Liver (tissue), 8 donors: ENCODE measurements at regions not wholly inside any gene's neighbourhood (a gene's known extent, or its start where the extent isn't known, plus 50 kb on each side); places are given as distances from the start of the nearest gene placed in this dataset.

Source experiments
- DNase-seq: peaks from one replicate; pipeline ENCODE4 v3.0.0-alpha.2; 2017; ENCODE audit warnings: low spot score
- H3K27ac ChIP-seq, 2 donors: one replicate each; pipeline ENCODE4 v1.7.0; 2013; ENCODE audit warnings: inconsistent platforms in 2 of 2, low read length in 2 of 2, control low read depth in 1 of 2, low read depth in 1 of 2, mild to moderate bottlenecking in 1 of 2
- H3K27me3 ChIP-seq, 4 donors: one replicate each; pipeline versions ENCODE4 v1.6.1 to v1.7.0; 2013; ENCODE audit warnings: low read length in 3 of 4, inconsistent platforms in 1 of 4, mild to moderate bottlenecking in 1 of 4, moderate library complexity in 1 of 4; ENCODE audit not compliant: control insufficient read depth in 4 of 4, insufficient read depth in 4 of 4
- H3K36me3 ChIP-seq, 4 donors: one replicate each; pipeline versions ENCODE4 v1.6.1 to v1.7.0; 2013; ENCODE audit warnings: low read length in 3 of 4, mild to moderate bottlenecking in 3 of 4, low read depth in 1 of 4, moderate library complexity in 1 of 4; ENCODE audit not compliant: control insufficient read depth in 4 of 4, insufficient read depth in 3 of 4
- H3K4me1 ChIP-seq, 4 donors: one replicate each; pipeline versions ENCODE4 v1.6.1 to v1.7.0; 2013; ENCODE audit warnings: low read length in 3 of 4, mild to moderate bottlenecking in 3 of 4, moderate library complexity in 1 of 4; ENCODE audit not compliant: control insufficient read depth in 4 of 4, insufficient read depth in 4 of 4
- H3K4me3 ChIP-seq, 3 donors: one replicate each; pipeline versions ENCODE4 v1.6.1 to v1.7.0; 2013; ENCODE audit warnings: low read length in 3 of 3, control low read depth in 1 of 3, low read depth in 1 of 3, mild to moderate bottlenecking in 1 of 3
- H3K9ac ChIP-seq, 2 donors: one replicate each; pipeline ENCODE4 v1.7.0; 2013; ENCODE audit warnings: low read length in 2 of 2, mild to moderate bottlenecking in 2 of 2, moderate library complexity in 2 of 2, control low read depth in 1 of 2, low read depth in 1 of 2
- H3K9me3 ChIP-seq, 4 donors: one replicate each; pipeline versions ENCODE4 v1.6.1 to v1.7.0; 2013; ENCODE audit warnings: low read length in 3 of 4; ENCODE audit not compliant: control insufficient read depth in 4 of 4
- ATF3 ChIP-seq: IDR thresholded peaks from 2 replicates; pipeline ENCODE4 v1.6.1; 2016; ENCODE audit warnings: antibody characterized with exemption
- CTCF ChIP-seq: fragments of 150-350 bp; IDR thresholded peaks from 2 replicates; pipeline ENCODE4 v1.5.1; 2017; ENCODE audit warnings: improper control_type of control experiment, low read depth, low read length; ENCODE audit not compliant: missing input control
- EGR1 ChIP-seq, 2 donors: IDR thresholded peaks; 2 replicates each; pipeline ENCODE4 v1.6.1; 2016 to 2018; ENCODE audit warnings: antibody characterized with exemption in 2 of 2, low read depth in 2 of 2
- FOXA1 ChIP-seq: IDR thresholded peaks from 2 replicates; pipeline ENCODE4 v1.6.1; 2016; ENCODE audit warnings: antibody characterized with exemption
- FOXA2 ChIP-seq: IDR thresholded peaks from 2 replicates; pipeline ENCODE4 v1.6.1; 2016; ENCODE audit warnings: antibody characterized with exemption
- GABPA ChIP-seq, 2 donors: IDR thresholded peaks in 1 of 2; conservative IDR thresholded peaks in 1 of 2; 2 replicates each; pipeline ENCODE4 v1.6.1; 2016; ENCODE audit warnings: antibody characterized with exemption in 2 of 2, mild to moderate bottlenecking in 1 of 2, moderate library complexity in 1 of 2
- HNF4A ChIP-seq, 2 donors: conservative IDR thresholded peaks; 2 replicates each; pipeline ENCODE4 v1.6.1; 2016; ENCODE audit warnings: antibody characterized with exemption in 2 of 2, mild to moderate bottlenecking in 2 of 2
- HNF4G ChIP-seq: IDR thresholded peaks from 2 replicates; pipeline ENCODE4 v1.6.1; 2016; ENCODE audit warnings: antibody characterized with exemption
- JUND ChIP-seq, 2 donors: IDR thresholded peaks; 2 replicates each; pipeline ENCODE4 v1.6.1; 2016; ENCODE audit warnings: antibody characterized with exemption in 2 of 2
- NR2F2 ChIP-seq: IDR thresholded peaks from 2 replicates; pipeline ENCODE4 v1.6.1; 2016; ENCODE audit warnings: antibody characterized with exemption
- RAD21 ChIP-seq, 2 donors: IDR thresholded peaks; 2 replicates each; pipeline ENCODE4 v1.6.1; 2016; ENCODE audit warnings: antibody characterized with exemption in 2 of 2, mild to moderate bottlenecking in 2 of 2
- REST ChIP-seq: IDR thresholded peaks from 2 replicates; pipeline ENCODE4 v1.6.1; 2016; ENCODE audit warnings: antibody characterized with exemption, mild to moderate bottlenecking
- RXRA ChIP-seq, 2 donors: IDR thresholded peaks; 2 replicates each; pipeline ENCODE4 v1.6.1; 2017 to 2018; ENCODE audit warnings: antibody characterized with exemption in 2 of 2, mild to moderate bottlenecking in 1 of 2
- SP1 ChIP-seq: IDR thresholded peaks from 2 replicates; pipeline ENCODE4 v1.6.1; 2018; ENCODE audit warnings: antibody characterized with exemption, mild to moderate bottlenecking
- TAF1 ChIP-seq: conservative IDR thresholded peaks from 2 replicates; pipeline ENCODE4 v1.6.1; 2016; ENCODE audit warnings: antibody characterized with exemption, mild to moderate bottlenecking
- YY1 ChIP-seq: IDR thresholded peaks from 2 replicates; pipeline ENCODE4 v1.6.1; 2016; ENCODE audit warnings: antibody characterized with exemption, mild to moderate bottlenecking
- WGBS: extraction: QIAGEN DNeasy Blood & Tissue Kit; methylation state at CpG from one replicate; pipeline ENCODE4 v1.1.7; 2013; 5-methylcytosine and 5-hydroxymethylcytosine counted together
- TF ChIP-seq, protein P1 (sequence below): IDR thresholded peaks from 2 replicates; pipeline ENCODE4 v1.6.1; 2016; ENCODE audit warnings: antibody characterized with exemption
- donor health status: healthy.
- donor health status: healthy.
- donor health status: healthy.
- donor health status: healthy.
- donor health status: healthy.

GRCh38 chr11:19472679-19473078, 231.9 kb upstream of the E2F8 start (continued):
- TF ChIP-seq, protein P1, sequence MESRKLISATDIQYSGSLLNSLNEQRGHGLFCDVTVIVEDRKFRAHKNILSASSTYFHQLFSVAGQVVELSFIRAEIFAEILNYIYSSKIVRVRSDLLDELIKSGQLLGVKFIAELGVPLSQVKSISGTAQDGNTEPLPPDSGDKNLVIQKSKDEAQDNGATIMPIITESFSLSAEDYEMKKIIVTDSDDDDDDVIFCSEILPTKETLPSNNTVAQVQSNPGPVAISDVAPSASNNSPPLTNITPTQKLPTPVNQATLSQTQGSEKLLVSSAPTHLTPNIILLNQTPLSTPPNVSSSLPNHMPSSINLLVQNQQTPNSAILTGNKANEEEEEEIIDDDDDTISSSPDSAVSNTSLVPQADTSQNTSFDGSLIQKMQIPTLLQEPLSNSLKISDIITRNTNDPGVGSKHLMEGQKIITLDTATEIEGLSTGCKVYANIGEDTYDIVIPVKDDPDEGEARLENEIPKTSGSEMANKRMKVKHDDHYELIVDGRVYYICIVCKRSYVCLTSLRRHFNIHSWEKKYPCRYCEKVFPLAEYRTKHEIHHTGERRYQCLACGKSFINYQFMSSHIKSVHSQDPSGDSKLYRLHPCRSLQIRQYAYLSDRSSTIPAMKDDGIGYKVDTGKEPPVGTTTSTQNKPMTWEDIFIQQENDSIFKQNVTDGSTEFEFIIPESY: no peak
- no peak for TF ChIP-seq HNF4G

DNA sequence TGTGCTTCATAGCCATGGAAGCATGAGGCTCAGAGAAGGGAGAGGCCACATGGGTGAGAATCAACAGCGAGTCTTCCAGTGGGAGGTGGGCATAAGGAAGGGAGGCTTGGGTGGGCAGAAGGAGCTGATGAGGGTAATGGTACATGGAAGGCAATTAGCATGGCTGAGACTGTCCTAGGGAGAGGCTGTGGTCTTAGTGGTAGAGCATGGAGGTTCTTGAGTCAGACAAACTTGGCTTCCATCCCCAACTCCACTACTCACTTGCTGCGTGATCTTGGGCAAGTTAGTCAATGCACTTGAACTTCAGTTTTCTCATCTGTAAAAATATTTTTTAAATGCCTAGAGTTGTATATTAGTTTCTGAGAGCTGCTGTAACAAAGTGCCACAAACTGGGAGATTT, 227.2 kb upstream of the E2F8 start:
- H3K27ac ChIP-seq: no peak overlapping the region
- no peaks in the 10 kb centered on the region for H3K4me1 ChIP-seq
- 92% methylated on average over 2 of the region's 2 CpGs for WGBS
- H3K4me3 ChIP-seq: no peak overlapping the region
- H3K9ac ChIP-seq: no peak overlapping the region
- no peak for DNase-seq
- no peaks in the 10 kb centered on the region for H3K9me3 ChIP-seq
- TF ChIP-seq, protein P1: no peak
- TF ChIP-seq FOXA2 (no peak), HNF4A (conservative IDR thresholded peaks at IDR 0.05) (no peak), HNF4G (no peak), YY1 (no peak), JUND (IDR thresholded peaks at IDR 0.05) (no peak), REST (no peak), EGR1 (IDR thresholded peaks at IDR 0.05; ENCODE audit: low read depth in 2 of 2) (no peak), TAF1 (no peak), CTCF (no peak), GABPA (IDR thresholded peaks at IDR 0.05 in 1 of 2, conservative IDR thresholded peaks at IDR 0.05 in 1 of 2) (no peak), RXRA (IDR thresholded peaks at IDR 0.05) (no peak), NR2F2 (no peak), ATF3 (no peak), FOXA1 (no peak), SP1 (no peak), RAD21 (IDR thresholded peaks at IDR 0.05) (no peak)
- no peaks in the 10 kb centered on the region for H3K36me3 ChIP-seq
- H3K27me3 ChIP-seq: no peaks in the 10 kb centered on the region
